Liver (tissue), 8 donors: ENCODE measurements at regions not wholly inside any gene's neighbourhood (a gene's known extent, or its start where the extent isn't known, plus 50 kb on each side); places are given as distances from the start of the nearest gene placed in this dataset.

Experiments
- DNase-seq: peaks from one replicate; pipeline ENCODE4 v3.0.0-alpha.2; 2017; ENCODE audit warnings: low spot score
- H3K27ac ChIP-seq, 2 donors: one replicate each; pipeline ENCODE4 v1.7.0; 2013; ENCODE audit warnings: inconsistent platforms in 2 of 2, low read length in 2 of 2, control low read depth in 1 of 2, low read depth in 1 of 2, mild to moderate bottlenecking in 1 of 2
- H3K27me3 ChIP-seq, 4 donors: one replicate each; pipeline versions ENCODE4 v1.6.1 to v1.7.0; 2013; ENCODE audit warnings: low read length in 3 of 4, inconsistent platforms in 1 of 4, mild to moderate bottlenecking in 1 of 4, moderate library complexity in 1 of 4; ENCODE audit not compliant: control insufficient read depth in 4 of 4, insufficient read depth in 4 of 4
- H3K36me3 ChIP-seq, 4 donors: one replicate each; pipeline versions ENCODE4 v1.6.1 to v1.7.0; 2013; ENCODE audit warnings: low read length in 3 of 4, mild to moderate bottlenecking in 3 of 4, low read depth in 1 of 4, moderate library complexity in 1 of 4; ENCODE audit not compliant: control insufficient read depth in 4 of 4, insufficient read depth in 3 of 4
- H3K4me1 ChIP-seq, 4 donors: one replicate each; pipeline versions ENCODE4 v1.6.1 to v1.7.0; 2013; ENCODE audit warnings: low read length in 3 of 4, mild to moderate bottlenecking in 3 of 4, moderate library complexity in 1 of 4; ENCODE audit not compliant: control insufficient read depth in 4 of 4, insufficient read depth in 4 of 4
- H3K4me3 ChIP-seq, 3 donors: one replicate each; pipeline versions ENCODE4 v1.6.1 to v1.7.0; 2013; ENCODE audit warnings: low read length in 3 of 3, control low read depth in 1 of 3, low read depth in 1 of 3, mild to moderate bottlenecking in 1 of 3
- H3K9ac ChIP-seq, 2 donors: one replicate each; pipeline ENCODE4 v1.7.0; 2013; ENCODE audit warnings: low read length in 2 of 2, mild to moderate bottlenecking in 2 of 2, moderate library complexity in 2 of 2, control low read depth in 1 of 2, low read depth in 1 of 2
- H3K9me3 ChIP-seq, 4 donors: one replicate each; pipeline versions ENCODE4 v1.6.1 to v1.7.0; 2013; ENCODE audit warnings: low read length in 3 of 4; ENCODE audit not compliant: control insufficient read depth in 4 of 4
- EGR1 ChIP-seq, 2 donors: IDR thresholded peaks; 2 replicates each; pipeline ENCODE4 v1.6.1; 2016 to 2018; ENCODE audit warnings: antibody characterized with exemption in 2 of 2, low read depth in 2 of 2
- FOXA1 ChIP-seq: IDR thresholded peaks from 2 replicates; pipeline ENCODE4 v1.6.1; 2016; ENCODE audit warnings: antibody characterized with exemption
- FOXA2 ChIP-seq: IDR thresholded peaks from 2 replicates; pipeline ENCODE4 v1.6.1; 2016; ENCODE audit warnings: antibody characterized with exemption
- GABPA ChIP-seq, 2 donors: IDR thresholded peaks in 1 of 2; conservative IDR thresholded peaks in 1 of 2; 2 replicates each; pipeline ENCODE4 v1.6.1; 2016; ENCODE audit warnings: antibody characterized with exemption in 2 of 2, mild to moderate bottlenecking in 1 of 2, moderate library complexity in 1 of 2
- HNF4A ChIP-seq, 2 donors: conservative IDR thresholded peaks; 2 replicates each; pipeline ENCODE4 v1.6.1; 2016; ENCODE audit warnings: antibody characterized with exemption in 2 of 2, mild to moderate bottlenecking in 2 of 2
- HNF4G ChIP-seq: IDR thresholded peaks from 2 replicates; pipeline ENCODE4 v1.6.1; 2016; ENCODE audit warnings: antibody characterized with exemption
- JUND ChIP-seq, 2 donors: IDR thresholded peaks; 2 replicates each; pipeline ENCODE4 v1.6.1; 2016; ENCODE audit warnings: antibody characterized with exemption in 2 of 2
- NR2F2 ChIP-seq: IDR thresholded peaks from 2 replicates; pipeline ENCODE4 v1.6.1; 2016; ENCODE audit warnings: antibody characterized with exemption
- RXRA ChIP-seq, 2 donors: IDR thresholded peaks; 2 replicates each; pipeline ENCODE4 v1.6.1; 2017 to 2018; ENCODE audit warnings: antibody characterized with exemption in 2 of 2, mild to moderate bottlenecking in 1 of 2
- SP1 ChIP-seq: IDR thresholded peaks from 2 replicates; pipeline ENCODE4 v1.6.1; 2018; ENCODE audit warnings: antibody characterized with exemption, mild to moderate bottlenecking
- TAF1 ChIP-seq: conservative IDR thresholded peaks from 2 replicates; pipeline ENCODE4 v1.6.1; 2016; ENCODE audit warnings: antibody characterized with exemption, mild to moderate bottlenecking
- YY1 ChIP-seq: IDR thresholded peaks from 2 replicates; pipeline ENCODE4 v1.6.1; 2016; ENCODE audit warnings: antibody characterized with exemption, mild to moderate bottlenecking
- WGBS: extraction: QIAGEN DNeasy Blood & Tissue Kit; methylation state at CpG from one replicate; pipeline ENCODE4 v1.1.7; 2013; 5-methylcytosine and 5-hydroxymethylcytosine counted together
- TF ChIP-seq, protein P1 (sequence below): fragments of 150-350 bp; IDR thresholded peaks from 2 replicates; pipeline ENCODE4 v1.5.1; 2017; ENCODE audit warnings: improper control_type of control experiment, low read depth, low read length; ENCODE audit not compliant: missing input control
- TF ChIP-seq, protein P2 (sequence below): IDR thresholded peaks from 2 replicates; pipeline ENCODE4 v1.6.1; 2016; ENCODE audit warnings: antibody characterized with exemption
- TF ChIP-seq, protein P3 (sequence below): IDR thresholded peaks from 2 replicates; pipeline ENCODE4 v1.6.1; 2016; ENCODE audit warnings: antibody characterized with exemption, mild to moderate bottlenecking
- TF ChIP-seq, protein P4 (sequence below): IDR thresholded peaks from 2 replicates; pipeline ENCODE4 v1.6.1; 2016; ENCODE audit warnings: antibody characterized with exemption
- TF ChIP-seq, protein P5 (sequence below): IDR thresholded peaks from 2 replicates; pipeline ENCODE4 v1.6.1; 2016; ENCODE audit warnings: antibody characterized with exemption
- donor health status: healthy.
- donor health status: healthy.
- donor health status: healthy.
- donor health status: healthy.
- donor health status: healthy.

DNA sequence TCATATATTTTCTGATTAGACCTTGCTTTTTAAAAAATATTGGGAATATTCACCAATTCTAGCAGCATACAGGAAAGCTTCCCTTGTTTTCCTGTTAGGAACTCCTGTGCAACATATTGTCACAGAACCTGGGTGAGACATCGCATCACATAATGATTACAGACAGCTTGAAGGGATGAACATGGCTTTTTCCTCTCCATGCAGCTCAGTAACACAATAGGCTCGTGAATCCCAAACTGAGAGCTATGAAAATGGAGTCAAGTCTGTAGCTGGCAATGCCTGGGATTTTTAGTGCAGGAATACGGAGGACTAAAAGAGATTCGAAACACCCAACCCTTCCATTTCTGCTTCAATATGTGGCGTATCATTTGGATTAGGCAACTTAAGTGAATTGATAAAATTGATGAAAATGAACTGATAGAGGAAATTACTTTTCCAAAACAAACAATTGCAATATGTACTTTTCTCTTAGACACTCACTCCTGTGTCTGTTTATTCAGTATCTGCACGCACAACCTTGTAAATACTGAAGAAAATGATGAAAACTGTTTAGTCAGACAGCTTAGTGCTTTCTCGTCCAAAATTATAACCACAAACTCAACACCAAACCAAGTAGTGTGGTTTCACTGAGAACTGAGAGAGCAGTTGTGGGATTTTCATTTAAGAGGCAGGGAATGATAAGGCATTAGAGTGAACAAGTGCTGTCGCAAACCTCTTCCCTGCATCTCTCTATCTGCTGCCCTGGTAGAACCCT lies 250.4 kb downstream of the PTBP2 start (continued):
- TF ChIP-seq, protein P1, sequence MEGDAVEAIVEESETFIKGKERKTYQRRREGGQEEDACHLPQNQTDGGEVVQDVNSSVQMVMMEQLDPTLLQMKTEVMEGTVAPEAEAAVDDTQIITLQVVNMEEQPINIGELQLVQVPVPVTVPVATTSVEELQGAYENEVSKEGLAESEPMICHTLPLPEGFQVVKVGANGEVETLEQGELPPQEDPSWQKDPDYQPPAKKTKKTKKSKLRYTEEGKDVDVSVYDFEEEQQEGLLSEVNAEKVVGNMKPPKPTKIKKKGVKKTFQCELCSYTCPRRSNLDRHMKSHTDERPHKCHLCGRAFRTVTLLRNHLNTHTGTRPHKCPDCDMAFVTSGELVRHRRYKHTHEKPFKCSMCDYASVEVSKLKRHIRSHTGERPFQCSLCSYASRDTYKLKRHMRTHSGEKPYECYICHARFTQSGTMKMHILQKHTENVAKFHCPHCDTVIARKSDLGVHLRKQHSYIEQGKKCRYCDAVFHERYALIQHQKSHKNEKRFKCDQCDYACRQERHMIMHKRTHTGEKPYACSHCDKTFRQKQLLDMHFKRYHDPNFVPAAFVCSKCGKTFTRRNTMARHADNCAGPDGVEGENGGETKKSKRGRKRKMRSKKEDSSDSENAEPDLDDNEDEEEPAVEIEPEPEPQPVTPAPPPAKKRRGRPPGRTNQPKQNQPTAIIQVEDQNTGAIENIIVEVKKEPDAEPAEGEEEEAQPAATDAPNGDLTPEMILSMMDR, result no peak
- TF ChIP-seq RXRA (IDR thresholded peaks at IDR 0.05), result peak in 1 of 2 donors; percentile 53
- peak; percentile 87 for TF ChIP-seq FOXA1

DNA sequence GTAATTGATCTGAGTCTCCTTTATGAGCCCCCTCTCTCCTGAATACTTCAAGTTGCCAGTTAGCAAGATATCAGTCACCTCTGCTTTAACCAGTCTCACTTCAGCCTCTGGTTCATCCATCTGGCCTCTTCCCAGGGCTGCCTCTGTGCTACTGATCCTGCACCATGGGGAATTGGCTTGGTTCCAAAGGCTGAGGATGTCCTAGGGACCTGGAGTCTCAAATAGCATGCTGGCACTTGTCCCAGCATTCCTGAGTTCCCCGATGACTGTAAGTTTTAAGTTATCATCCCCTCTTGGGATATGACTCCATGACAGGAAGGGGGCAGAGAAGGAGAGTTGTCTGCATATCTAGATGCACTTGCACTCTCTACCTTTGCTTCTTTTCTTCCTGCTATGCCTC lies 252.0 kb downstream of the PTBP2 start:
- H3K27me3 ChIP-seq, result no peaks in the 10 kb centered on the region
- no peak overlapping the region for H3K9ac ChIP-seq
- peaks cover 0 to 3% (median 0%) of the 10 kb centered on the region in 4 donors for H3K9me3 ChIP-seq
- no peaks in the 10 kb centered on the region for H3K36me3 ChIP-seq
- no peak for TF ChIP-seq EGR1 (IDR thresholded peaks at IDR 0.05; ENCODE audit: low read depth in 2 of 2)
- no peak for TF ChIP-seq SP1
- peaks cover 0 to 10% (median 4%) of the 10 kb centered on the region in 4 donors for H3K4me1 ChIP-seq
- DNase-seq, result no peak
- WGBS, result 73% methylated on average over 1 of the region's 1 CpG
- H3K27ac ChIP-seq, result no peak overlapping the region
- H3K4me3 ChIP-seq, result no peak overlapping the region

DNA sequence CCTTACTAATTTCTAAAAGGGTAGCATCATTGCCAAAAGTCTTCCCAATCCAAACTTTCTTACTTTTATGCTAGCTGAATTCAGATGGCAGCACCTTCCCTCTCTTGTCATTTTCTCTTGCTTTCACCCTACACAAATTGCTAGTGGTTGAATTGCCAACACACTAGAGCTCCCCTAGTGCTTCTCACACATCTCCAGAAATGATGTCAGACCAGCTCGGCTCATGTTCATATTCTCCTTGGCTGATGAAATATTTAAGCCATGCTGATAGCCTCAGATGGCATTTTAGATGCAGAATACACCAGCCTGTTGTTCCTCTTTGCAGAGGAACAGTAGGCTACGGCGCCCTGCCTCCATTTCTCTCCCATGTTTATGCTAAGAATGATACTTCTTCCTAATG lies 256.9 kb downstream of the PTBP2 start:
- Histone ChIP-seq H3K4me1 (no peaks in the 10 kb centered on the region), H3K36me3 (no peaks in the 10 kb centered on the region), H3K9ac (no peak overlapping the region), H3K27me3 (no peaks in the 10 kb centered on the region), H3K27ac (no peak overlapping the region), H3K9me3 (peaks cover 0 to 3% (median 0%) of the 10 kb centered on the region in 4 donors), H3K4me3 (no peak overlapping the region)
- no peak for DNase-seq
- no peak for TF ChIP-seq JUND (IDR thresholded peaks at IDR 0.05)
- TF ChIP-seq, protein P2, sequence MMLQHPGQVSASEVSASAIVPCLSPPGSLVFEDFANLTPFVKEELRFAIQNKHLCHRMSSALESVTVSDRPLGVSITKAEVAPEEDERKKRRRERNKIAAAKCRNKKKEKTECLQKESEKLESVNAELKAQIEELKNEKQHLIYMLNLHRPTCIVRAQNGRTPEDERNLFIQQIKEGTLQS, result no peak
- TF ChIP-seq, protein P3, sequence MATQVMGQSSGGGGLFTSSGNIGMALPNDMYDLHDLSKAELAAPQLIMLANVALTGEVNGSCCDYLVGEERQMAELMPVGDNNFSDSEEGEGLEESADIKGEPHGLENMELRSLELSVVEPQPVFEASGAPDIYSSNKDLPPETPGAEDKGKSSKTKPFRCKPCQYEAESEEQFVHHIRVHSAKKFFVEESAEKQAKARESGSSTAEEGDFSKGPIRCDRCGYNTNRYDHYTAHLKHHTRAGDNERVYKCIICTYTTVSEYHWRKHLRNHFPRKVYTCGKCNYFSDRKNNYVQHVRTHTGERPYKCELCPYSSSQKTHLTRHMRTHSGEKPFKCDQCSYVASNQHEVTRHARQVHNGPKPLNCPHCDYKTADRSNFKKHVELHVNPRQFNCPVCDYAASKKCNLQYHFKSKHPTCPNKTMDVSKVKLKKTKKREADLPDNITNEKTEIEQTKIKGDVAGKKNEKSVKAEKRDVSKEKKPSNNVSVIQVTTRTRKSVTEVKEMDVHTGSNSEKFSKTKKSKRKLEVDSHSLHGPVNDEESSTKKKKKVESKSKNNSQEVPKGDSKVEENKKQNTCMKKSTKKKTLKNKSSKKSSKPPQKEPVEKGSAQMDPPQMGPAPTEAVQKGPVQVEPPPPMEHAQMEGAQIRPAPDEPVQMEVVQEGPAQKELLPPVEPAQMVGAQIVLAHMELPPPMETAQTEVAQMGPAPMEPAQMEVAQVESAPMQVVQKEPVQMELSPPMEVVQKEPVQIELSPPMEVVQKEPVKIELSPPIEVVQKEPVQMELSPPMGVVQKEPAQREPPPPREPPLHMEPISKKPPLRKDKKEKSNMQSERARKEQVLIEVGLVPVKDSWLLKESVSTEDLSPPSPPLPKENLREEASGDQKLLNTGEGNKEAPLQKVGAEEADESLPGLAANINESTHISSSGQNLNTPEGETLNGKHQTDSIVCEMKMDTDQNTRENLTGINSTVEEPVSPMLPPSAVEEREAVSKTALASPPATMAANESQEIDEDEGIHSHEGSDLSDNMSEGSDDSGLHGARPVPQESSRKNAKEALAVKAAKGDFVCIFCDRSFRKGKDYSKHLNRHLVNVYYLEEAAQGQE, result no peak
- no peak for TF ChIP-seq EGR1 (IDR thresholded peaks at IDR 0.05; ENCODE audit: low read depth in 2 of 2)
- TF ChIP-seq YY1, result no peak
- TF ChIP-seq HNF4A (conservative IDR thresholded peaks at IDR 0.05), result no peak
- no peak for TF ChIP-seq GABPA (IDR thresholded peaks at IDR 0.05 in 1 of 2, conservative IDR thresholded peaks at IDR 0.05 in 1 of 2)
- TF ChIP-seq, protein P4, sequence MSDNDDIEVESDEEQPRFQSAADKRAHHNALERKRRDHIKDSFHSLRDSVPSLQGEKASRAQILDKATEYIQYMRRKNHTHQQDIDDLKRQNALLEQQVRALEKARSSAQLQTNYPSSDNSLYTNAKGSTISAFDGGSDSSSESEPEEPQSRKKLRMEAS, result no peak
- TF ChIP-seq FOXA1, result no peak
- TF ChIP-seq, protein P5, sequence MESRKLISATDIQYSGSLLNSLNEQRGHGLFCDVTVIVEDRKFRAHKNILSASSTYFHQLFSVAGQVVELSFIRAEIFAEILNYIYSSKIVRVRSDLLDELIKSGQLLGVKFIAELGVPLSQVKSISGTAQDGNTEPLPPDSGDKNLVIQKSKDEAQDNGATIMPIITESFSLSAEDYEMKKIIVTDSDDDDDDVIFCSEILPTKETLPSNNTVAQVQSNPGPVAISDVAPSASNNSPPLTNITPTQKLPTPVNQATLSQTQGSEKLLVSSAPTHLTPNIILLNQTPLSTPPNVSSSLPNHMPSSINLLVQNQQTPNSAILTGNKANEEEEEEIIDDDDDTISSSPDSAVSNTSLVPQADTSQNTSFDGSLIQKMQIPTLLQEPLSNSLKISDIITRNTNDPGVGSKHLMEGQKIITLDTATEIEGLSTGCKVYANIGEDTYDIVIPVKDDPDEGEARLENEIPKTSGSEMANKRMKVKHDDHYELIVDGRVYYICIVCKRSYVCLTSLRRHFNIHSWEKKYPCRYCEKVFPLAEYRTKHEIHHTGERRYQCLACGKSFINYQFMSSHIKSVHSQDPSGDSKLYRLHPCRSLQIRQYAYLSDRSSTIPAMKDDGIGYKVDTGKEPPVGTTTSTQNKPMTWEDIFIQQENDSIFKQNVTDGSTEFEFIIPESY, result no peak
- no peak for TF ChIP-seq HNF4G
- TF ChIP-seq FOXA2, result no peak
- no peak for TF ChIP-seq NR2F2
- TF ChIP-seq TAF1, result no peak
- TF ChIP-seq, protein P1, result no peak
- TF ChIP-seq RXRA (IDR thresholded peaks at IDR 0.05), result no peak
- WGBS, result 91% methylated on average over 3 of the region's 3 CpGs
